Astrocyte (in vitro differentiated cells and primary cell): ENCODE measurements at regions not wholly inside any gene's neighbourhood (a gene's known extent, or its start where the extent isn't known, plus 50 kb on each side); places are given as distances from the start of the nearest gene placed in this dataset.

ENCODE experiments used
- DNase-seq: peaks from one replicate; pipeline ENCODE4 v3.0.0-alpha.2; 2010; ENCODE audit warnings: low read depth
- FAIRE-seq: peaks from 2 replicates; lab custom pipeline; 2011; peaks lifted over from hg19 to GRCh38; lab: Jason Lieb, UNC
- H2AFZ ChIP-seq: 2 replicates; pipeline ENCODE4 v1.6.0; 2012; ENCODE audit warnings: low read depth, low read length, inconsistent platforms
- H3K27ac ChIP-seq: 2 replicates; pipeline ENCODE4 v1.5.1; 2011; ENCODE audit warnings: low read depth, low read length, inconsistent platforms
- H3K27me3 ChIP-seq: 2 replicates; pipeline ENCODE4 v1.6.0; 2011; ENCODE audit warnings: low read length, inconsistent platforms; ENCODE audit not compliant: insufficient read depth
- H3K36me3 ChIP-seq: 2 replicates; pipeline ENCODE4 v1.5.1; 2011; ENCODE audit warnings: low read length, inconsistent platforms; ENCODE audit not compliant: insufficient read depth
- H3K4me1 ChIP-seq: 2 replicates; pipeline ENCODE4 v1.5.1; 2011; ENCODE audit warnings: low read length, inconsistent platforms; ENCODE audit not compliant: insufficient read depth
- H3K4me2 ChIP-seq: 2 replicates; pipeline ENCODE4 v1.6.0; 2012; ENCODE audit warnings: low read length, inconsistent platforms
- H3K4me3 ChIP-seq: 2 replicates; pipeline ENCODE4 v1.5.1; 2011; ENCODE audit warnings: low read depth, mild to moderate bottlenecking, low read length, inconsistent platforms; ENCODE audit not compliant: insufficient read depth
- H3K79me2 ChIP-seq: 2 replicates; pipeline ENCODE4 v1.6.0; 2012; ENCODE audit warnings: mild to moderate bottlenecking, low read length, inconsistent platforms; ENCODE audit not compliant: insufficient read depth
- H3K9ac ChIP-seq: 2 replicates; pipeline ENCODE4 v1.6.0; 2012; ENCODE audit warnings: mild to moderate bottlenecking, low read length, inconsistent platforms
- H3K9me3 ChIP-seq: 2 replicates; pipeline ENCODE4 v1.5.1; 2012; ENCODE audit warnings: low read depth, mild to moderate bottlenecking, low read length, inconsistent platforms; ENCODE audit not compliant: insufficient read depth
- H4K20me1 ChIP-seq: 2 replicates; pipeline ENCODE4 v1.6.0; 2012; ENCODE audit warnings: low read length, inconsistent platforms; ENCODE audit not compliant: insufficient read depth
- H3K27ac Mint-ChIP-seq: one replicate; pipeline ENCODE4 v1.8.0; 2021; ENCODE audit warnings: mild to moderate bottlenecking, mixed read lengths; ENCODE audit not compliant: unreplicated experiment
- H3K27me3 Mint-ChIP-seq: one replicate; pipeline ENCODE4 v1.8.0; 2021; ENCODE audit warnings: low read depth, mixed read lengths; ENCODE audit not compliant: unreplicated experiment
- H3K36me3 Mint-ChIP-seq: one replicate; pipeline ENCODE4 v1.8.0; 2021; ENCODE audit warnings: low read depth, mixed read lengths; ENCODE audit not compliant: unreplicated experiment
- H3K4me1 Mint-ChIP-seq: one replicate; pipeline ENCODE4 v1.8.0; 2021; ENCODE audit warnings: low read depth, mixed read lengths; ENCODE audit not compliant: unreplicated experiment
- H3K4me3 Mint-ChIP-seq: one replicate; pipeline ENCODE4 v1.8.0; 2021; ENCODE audit warnings: mild to moderate bottlenecking, moderate library complexity, mixed read lengths; ENCODE audit not compliant: unreplicated experiment
- H3K9me3 Mint-ChIP-seq: one replicate; pipeline ENCODE4 v1.8.0; 2021; ENCODE audit warnings: mild to moderate bottlenecking, mixed read lengths; ENCODE audit not compliant: unreplicated experiment
- CTCF ChIP-seq: IDR thresholded peaks from 2 replicates; pipeline ENCODE4 v1.5.1; 2011; ENCODE audit warnings: low read depth, mild to moderate bottlenecking, inconsistent platforms, low read length, moderate library complexity; ENCODE audit not compliant: insufficient read depth
- EZH2 ChIP-seq: IDR thresholded peaks from 2 replicates; pipeline ENCODE4 v1.6.1; 2012; ENCODE audit warnings: mild to moderate bottlenecking, low read length, inconsistent platforms; ENCODE audit not compliant: insufficient read depth

GRCh38 chr3:107877936-107878335 lies 212.9 kb downstream of the CD47 start:
- no peaks in the 10 kb centered on the region for H3K36me3 Mint-ChIP-seq
- no peak for TF ChIP-seq CTCF
- no peak for TF ChIP-seq EZH2
- Histone ChIP-seq H3K4me2 (no peak overlapping the region), H2AFZ (no peak overlapping the region), H3K4me1 (no peaks in the 10 kb centered on the region), H3K9ac (no peak overlapping the region), H3K79me2 (no peaks in the 10 kb centered on the region), H3K4me3 (no peak overlapping the region), H3K27ac (no peak overlapping the region), H4K20me1 (no peaks in the 10 kb centered on the region), H3K36me3 (no peaks in the 10 kb centered on the region), H3K27me3 (peaks cover 2% of the 10 kb centered on the region), H3K9me3 (no peaks in the 10 kb centered on the region)
- DNase-seq (no peak), FAIRE-seq (no peak)
- H3K4me1 Mint-ChIP-seq, result peaks cover 3% of the 10 kb centered on the region
- peaks cover 3% of the 10 kb centered on the region for H3K27me3 Mint-ChIP-seq
- no peaks in the 10 kb centered on the region for H3K9me3 Mint-ChIP-seq
- H3K4me3 Mint-ChIP-seq, result no peak overlapping the region
- no peak overlapping the region for H3K27ac Mint-ChIP-seq

DNA sequence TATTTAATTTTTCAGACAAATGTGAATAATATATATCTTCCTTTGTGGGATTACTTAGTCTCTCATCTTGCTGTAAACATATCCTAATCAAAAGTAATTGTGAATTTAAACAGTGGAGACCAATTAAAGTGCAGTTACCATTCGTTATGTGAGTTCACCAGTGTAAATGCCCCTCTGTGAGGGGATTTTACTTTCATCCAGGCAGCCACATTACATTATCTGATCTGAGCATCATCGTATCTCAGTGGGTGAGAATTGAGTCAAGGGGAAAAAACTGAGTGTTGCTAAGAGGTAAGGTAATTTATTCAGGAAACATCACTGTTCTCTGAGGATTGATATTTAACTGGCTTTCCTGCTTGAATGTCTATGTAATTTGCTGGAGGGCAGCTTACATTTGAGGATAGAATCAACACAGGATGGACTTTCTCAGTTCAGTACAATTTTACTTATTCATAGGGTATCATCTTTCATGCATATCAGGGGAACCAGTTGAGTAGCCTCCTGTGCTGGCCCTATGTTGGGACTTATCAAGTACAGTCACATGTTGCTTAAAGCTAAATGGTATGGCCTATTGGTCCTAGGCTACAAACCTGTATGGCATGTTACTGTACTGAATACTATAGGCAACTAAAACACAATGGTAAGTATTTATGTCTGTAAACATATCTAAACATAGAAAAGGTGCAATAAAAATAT lies 219.7 kb downstream of the CD47 start:
- FAIRE-seq, result no peak
- Histone ChIP-seq H3K4me1 (no peaks in the 10 kb centered on the region), H3K79me2 (no peaks in the 10 kb centered on the region), H3K27me3 (no peaks in the 10 kb centered on the region), H3K9ac (no peak overlapping the region), H2AFZ (no peak overlapping the region), H3K9me3 (no peaks in the 10 kb centered on the region), H3K36me3 (no peaks in the 10 kb centered on the region), H4K20me1 (no peaks in the 10 kb centered on the region), H3K4me3 (no peak overlapping the region), H3K27ac (no peak overlapping the region), H3K4me2 (no peak overlapping the region)
- Mint-ChIP-seq H3K27ac (no peak overlapping the region), H3K4me1 (peaks cover 2% of the 10 kb centered on the region), H3K36me3 (no peaks in the 10 kb centered on the region), H3K4me3 (no peak overlapping the region), H3K27me3 (peaks cover 6% of the 10 kb centered on the region), H3K9me3 (no peaks in the 10 kb centered on the region)
- TF ChIP-seq EZH2 (no peak), CTCF (no peak)
- no peak for DNase-seq

DNA sequence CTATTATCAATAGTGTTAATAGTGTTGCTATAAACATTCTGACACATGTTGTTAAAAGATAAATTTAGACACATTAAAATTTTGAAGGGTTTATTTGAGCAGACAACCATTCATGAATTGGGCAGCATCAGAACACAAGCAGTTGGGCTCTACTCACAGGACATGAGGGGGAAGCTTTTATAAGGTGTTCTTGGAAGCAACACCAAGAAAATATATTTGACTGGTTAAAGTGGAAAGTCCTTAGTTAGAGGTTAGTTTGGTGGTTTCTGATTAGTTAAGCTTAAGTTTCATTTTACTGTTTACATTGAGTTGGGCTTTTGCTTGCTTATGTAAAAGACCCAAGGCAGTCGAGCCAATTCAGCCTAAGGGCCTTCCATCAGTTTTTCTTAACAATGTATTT lies 220.7 kb downstream of the CD47 start:
- no peaks in the 10 kb centered on the region for H3K27me3 ChIP-seq
- no peaks in the 10 kb centered on the region for H3K36me3 ChIP-seq
- H3K27ac Mint-ChIP-seq, result no peak overlapping the region
- FAIRE-seq, result no peak
- no peaks in the 10 kb centered on the region for H3K4me1 ChIP-seq
- H3K27me3 Mint-ChIP-seq, result peaks cover 5% of the 10 kb centered on the region
- no peaks in the 10 kb centered on the region for H3K36me3 Mint-ChIP-seq
- H3K4me3 ChIP-seq, result no peak overlapping the region
- H3K4me1 Mint-ChIP-seq, result peaks cover 2% of the 10 kb centered on the region
- H3K79me2 ChIP-seq, result no peaks in the 10 kb centered on the region
- H3K9me3 ChIP-seq, result no peaks in the 10 kb centered on the region
- no peak for DNase-seq
- H2AFZ ChIP-seq, result no peak overlapping the region
- TF ChIP-seq EZH2 (no peak), CTCF (no peak)
- H3K4me3 Mint-ChIP-seq, result no peak overlapping the region
- H3K27ac ChIP-seq, result no peak overlapping the region
- H4K20me1 ChIP-seq, result no peaks in the 10 kb centered on the region
- no peak overlapping the region for H3K4me2 ChIP-seq
- H3K9me3 Mint-ChIP-seq, result no peaks in the 10 kb centered on the region
- no peak overlapping the region for H3K9ac ChIP-seq
